C4-2B (cell line): ENCODE measurements at regions not wholly inside any gene's neighbourhood (a gene's known extent, or its start where the extent isn't known, plus 50 kb on each side); places are given as distances from the start of the nearest gene placed in this dataset.
"Not testable (repeated sequence)": the region's sequence is repeated elsewhere in the genome, so short reads cannot be mapped to it uniquely, and the experiment has no call there.

Source experiments
- H3K27ac ChIP-seq: fragments of 450-650 bp; 2 replicates; pipeline ENCODE4 v1.5.1; 2017
- CTCF ChIP-seq: fragments of 450-650 bp; conservative IDR thresholded peaks from 2 replicates; pipeline ENCODE4 v1.5.1; 2017; ENCODE audit warnings: mild to moderate bottlenecking
- ZFX ChIP-seq: fragments of 450-650 bp; IDR thresholded peaks from 2 replicates; pipeline ENCODE4 v1.6.1; 2017

GRCh38 chr5:144040615-144041305 is 129.7 kb downstream of the YIPF5 start:
- no peak overlapping the region for H3K27ac ChIP-seq
- no peak for TF ChIP-seq ZFX
- TF ChIP-seq CTCF, result no peak

- H3K27ac ChIP-seq, result no peak overlapping the region
- TF ChIP-seq ZFX (no peak), CTCF (no peak)
Observed at GRCh38 chr5:144042156-144042555, 128.3 kb downstream of the YIPF5 start.

DNA sequence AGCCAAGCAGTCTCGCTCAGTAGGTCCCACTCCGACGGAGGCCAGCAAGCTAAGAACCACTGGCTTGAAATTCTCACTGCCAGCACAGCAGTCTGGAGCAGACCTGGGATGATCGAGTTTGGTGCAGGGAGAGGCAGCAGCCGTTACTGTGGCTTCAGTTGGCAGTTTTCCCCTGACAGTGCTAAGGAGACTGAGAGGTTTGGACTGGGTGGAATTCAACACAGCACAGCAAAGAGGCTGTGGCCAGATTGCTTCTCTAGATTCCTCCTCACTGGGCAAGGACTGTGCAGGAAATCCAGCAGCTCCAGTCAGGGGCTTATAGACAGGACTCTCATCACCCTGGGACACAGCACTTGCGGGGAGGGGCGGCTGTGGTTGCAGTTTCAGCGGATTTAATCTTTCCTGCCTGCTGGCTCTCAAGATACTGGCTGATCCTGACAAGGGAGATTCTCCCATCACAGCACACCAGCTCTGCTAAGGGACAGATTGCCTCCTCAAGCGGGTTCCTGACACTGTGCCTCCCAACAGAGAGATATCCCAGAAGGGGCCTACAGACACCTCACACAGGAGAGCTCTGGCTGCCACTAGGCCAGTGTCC is 122.1 kb downstream of the YIPF5 start:
- H3K27ac ChIP-seq, result no peak overlapping the region
- no peak for TF ChIP-seq CTCF
- no peak for TF ChIP-seq ZFX

- H3K27ac ChIP-seq, result not testable (repeated sequence)
Observed at GRCh38 chr5:144055391-144055790, 115.1 kb downstream of the YIPF5 start.

GRCh38 chr5:144060091-144060490 is 110.4 kb downstream of the YIPF5 start:
- not testable (repeated sequence) for H3K27ac ChIP-seq

DNA sequence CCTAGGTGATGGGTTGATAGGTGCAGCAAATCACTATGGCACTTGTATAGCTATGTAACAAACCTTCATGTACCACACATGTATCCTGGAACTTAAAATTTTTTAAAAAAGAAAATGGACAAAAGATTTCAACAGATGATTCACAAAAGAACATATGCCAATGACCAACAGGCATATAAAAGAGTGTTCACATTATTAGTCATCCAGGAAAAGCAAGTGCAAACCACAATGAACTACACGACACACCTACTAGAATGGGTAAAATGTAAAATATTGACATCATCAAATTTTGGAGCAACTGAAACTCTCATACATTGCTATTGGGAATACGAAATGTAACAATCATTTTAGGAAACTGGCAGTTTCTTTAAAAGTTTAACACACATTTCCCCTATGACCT is 109.9 kb downstream of the YIPF5 start:
- no peak for TF ChIP-seq ZFX
- TF ChIP-seq CTCF, result no peak
- no peak overlapping the region for H3K27ac ChIP-seq

GRCh38 chr5:144065786-144066185 is 104.7 kb downstream of the YIPF5 start:
- TF ChIP-seq ZFX (no peak), CTCF (no peak)
- H3K27ac ChIP-seq, result no peak overlapping the region

DNA sequence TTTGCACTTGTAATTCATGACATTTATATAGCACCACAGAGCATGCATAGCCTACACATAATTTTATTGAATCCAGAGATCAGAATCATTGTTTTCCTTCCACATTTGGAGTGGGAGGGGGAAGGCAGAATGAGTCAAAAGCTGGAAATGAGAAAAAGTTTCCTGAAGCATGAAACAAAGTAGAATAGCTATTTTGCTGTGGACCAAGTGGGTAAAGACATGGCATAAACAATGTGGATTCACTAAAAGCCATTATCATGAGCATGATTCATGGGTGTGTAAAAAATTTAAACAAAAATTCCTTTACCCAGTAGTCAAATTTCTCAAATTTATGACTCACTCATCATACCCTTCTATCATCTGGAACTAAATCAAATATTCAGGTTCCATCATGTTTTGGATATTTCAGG is 97.9 kb downstream of the YIPF5 start:
- H3K27ac ChIP-seq, result no peak overlapping the region
- no peak for TF ChIP-seq ZFX

DNA sequence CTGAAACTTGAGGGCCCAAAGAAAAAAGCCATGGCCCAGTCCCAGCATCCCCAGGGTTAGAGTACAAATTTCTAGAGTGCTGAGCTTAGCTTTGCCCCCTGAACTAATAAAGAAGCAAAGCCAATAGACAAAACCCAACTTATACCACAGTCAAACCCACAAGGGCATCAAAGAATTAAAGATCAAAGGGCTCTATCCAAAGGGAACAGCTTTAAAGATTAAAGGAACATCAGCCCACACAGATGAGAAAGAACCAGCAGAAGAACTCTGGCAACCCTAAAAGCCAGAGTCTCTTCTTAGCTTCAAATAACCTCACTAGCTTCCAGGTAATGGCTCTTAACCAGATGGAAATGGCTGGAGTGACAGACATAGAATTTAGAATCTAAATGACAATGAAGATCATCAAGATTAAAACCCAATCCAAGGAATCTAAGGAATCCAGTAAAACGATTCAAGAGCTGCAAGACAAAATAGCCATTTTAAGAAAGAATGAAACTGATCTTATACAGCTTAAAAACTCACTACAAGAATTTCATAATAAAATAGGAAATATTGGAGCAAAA is 93.9 kb downstream of the YIPF5 start:
- TF ChIP-seq ZFX, result no peak
- TF ChIP-seq CTCF, result no peak
- H3K27ac ChIP-seq, result no peak overlapping the region
